ENCODE measurements at regions not wholly inside any gene's neighbourhood (a gene's known extent, or its start where the extent isn't known, plus 50 kb on each side); places are given as distances from the start of the nearest gene placed in this dataset.
A peak's percentile ranks its signal among the peaks of the same experiment; 100 is the strongest.

DNA sequence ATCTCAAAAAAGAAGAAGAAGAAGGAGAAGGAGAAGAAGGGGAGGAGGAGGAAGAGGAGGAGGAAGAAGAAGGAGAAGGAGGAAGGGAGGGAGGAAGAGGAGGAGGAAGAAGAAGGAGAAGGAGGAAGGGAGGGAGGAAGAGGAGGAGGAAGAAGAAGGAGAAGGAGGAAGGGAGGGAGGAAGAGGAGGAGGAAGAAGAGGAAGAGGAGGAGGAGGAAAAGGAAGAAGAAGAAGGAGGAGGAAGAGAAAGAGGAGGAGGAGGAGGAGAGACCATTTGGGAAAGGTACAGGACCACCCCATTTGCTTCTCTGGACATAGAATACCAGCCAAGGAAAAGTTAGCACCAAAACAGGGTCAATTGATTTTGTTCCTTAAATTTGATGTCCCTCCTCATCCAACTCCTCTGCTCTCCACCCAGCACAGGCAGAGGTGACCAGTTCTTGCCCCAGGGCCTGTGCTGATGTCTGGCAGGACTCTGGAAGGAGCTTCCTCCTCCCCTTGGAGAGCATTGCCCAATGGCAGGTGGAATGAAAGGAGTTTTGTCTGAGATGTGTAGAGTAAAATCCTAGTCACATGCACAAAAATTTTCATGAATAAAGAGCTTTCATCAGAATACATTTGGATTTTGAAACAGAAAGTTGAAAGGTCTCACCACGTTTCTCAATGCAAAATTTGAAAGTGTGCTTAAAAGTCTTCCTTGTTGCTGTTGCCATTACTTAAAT, 182.9 kb downstream of the LY86 start:
- DNase-seq, result no peak
- no peak overlapping the region for H3K4me3 Mint-ChIP-seq
- no peak overlapping the region for H3K27ac Mint-ChIP-seq
- Histone ChIP-seq H3K27ac (ENCODE audit: low read depth, low read length) (no peak overlapping the region), H3K27me3 (ENCODE audit: control insufficient read depth, insufficient read depth, low read length, poor library complexity, severe bottlenecking) (no peaks in the 10 kb centered on the region), H3K4me3 (ENCODE audit: low read length) (no peak overlapping the region), H3K9ac (ENCODE audit: extremely low read depth, low read length, poor library complexity, severe bottlenecking) (no peak overlapping the region), H3K36me3 (ENCODE audit: control insufficient read depth, insufficient read depth, low read length) (no peaks in the 10 kb centered on the region), H3K9me3 (ENCODE audit: control insufficient read depth, low read length) (peaks cover 4% of the 10 kb centered on the region), H3K4me1 (ENCODE audit: control insufficient read depth, insufficient read depth, low read length) (peaks cover 13% of the 10 kb centered on the region)
- 89% methylated on average over 1 of the region's 1 CpG; no CpG with 5 or more reads in 1 of the 2 experiments for WGBS, 2 experiments (ENCODE audit: insufficient coverage in 1 of 2, insufficient read length in 1 of 2)
- peaks cover 13% of the 10 kb centered on the region for H3K4me1 Mint-ChIP-seq
- H3K36me3 Mint-ChIP-seq (ENCODE audit: low read depth), result no peaks in the 10 kb centered on the region
- peaks cover 3% of the 10 kb centered on the region for H3K27me3 Mint-ChIP-seq (ENCODE audit: insufficient read depth)
- H3K9me3 Mint-ChIP-seq, result peaks cover 2% of the 10 kb centered on the region
- TF ChIP-seq, protein P1, sequence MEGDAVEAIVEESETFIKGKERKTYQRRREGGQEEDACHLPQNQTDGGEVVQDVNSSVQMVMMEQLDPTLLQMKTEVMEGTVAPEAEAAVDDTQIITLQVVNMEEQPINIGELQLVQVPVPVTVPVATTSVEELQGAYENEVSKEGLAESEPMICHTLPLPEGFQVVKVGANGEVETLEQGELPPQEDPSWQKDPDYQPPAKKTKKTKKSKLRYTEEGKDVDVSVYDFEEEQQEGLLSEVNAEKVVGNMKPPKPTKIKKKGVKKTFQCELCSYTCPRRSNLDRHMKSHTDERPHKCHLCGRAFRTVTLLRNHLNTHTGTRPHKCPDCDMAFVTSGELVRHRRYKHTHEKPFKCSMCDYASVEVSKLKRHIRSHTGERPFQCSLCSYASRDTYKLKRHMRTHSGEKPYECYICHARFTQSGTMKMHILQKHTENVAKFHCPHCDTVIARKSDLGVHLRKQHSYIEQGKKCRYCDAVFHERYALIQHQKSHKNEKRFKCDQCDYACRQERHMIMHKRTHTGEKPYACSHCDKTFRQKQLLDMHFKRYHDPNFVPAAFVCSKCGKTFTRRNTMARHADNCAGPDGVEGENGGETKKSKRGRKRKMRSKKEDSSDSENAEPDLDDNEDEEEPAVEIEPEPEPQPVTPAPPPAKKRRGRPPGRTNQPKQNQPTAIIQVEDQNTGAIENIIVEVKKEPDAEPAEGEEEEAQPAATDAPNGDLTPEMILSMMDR (conservative IDR thresholded peaks at IDR 0.05), result no peak

DNA sequence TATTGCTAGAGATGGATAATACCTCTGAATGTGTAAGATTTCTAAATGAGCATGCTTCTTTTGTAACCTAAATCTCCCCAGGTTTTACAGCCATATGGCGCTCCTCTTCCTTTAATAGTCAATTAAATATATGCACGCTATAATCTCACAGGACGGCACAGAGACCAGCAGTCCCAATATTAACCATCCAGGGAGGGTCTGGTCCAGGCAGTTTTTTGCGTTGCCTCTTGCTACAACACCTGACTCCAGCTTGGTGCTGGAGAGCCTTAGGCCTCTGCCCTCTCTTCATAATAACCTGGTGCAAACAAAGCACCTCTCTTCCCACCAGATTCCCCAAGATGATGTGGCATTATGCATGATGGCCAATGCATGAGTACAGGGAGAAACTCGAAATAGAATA, 183.4 kb downstream of the LY86 start:
- Histone ChIP-seq H3K9me3 (ENCODE audit: control insufficient read depth, low read length) (peaks cover 9% of the 10 kb centered on the region), H3K36me3 (ENCODE audit: control insufficient read depth, insufficient read depth, low read length) (no peaks in the 10 kb centered on the region), H3K4me3 (ENCODE audit: low read length) (no peak overlapping the region), H3K9ac (ENCODE audit: extremely low read depth, low read length, poor library complexity, severe bottlenecking) (no peak overlapping the region), H3K27me3 (ENCODE audit: control insufficient read depth, insufficient read depth, low read length, poor library complexity, severe bottlenecking) (no peaks in the 10 kb centered on the region), H3K27ac (ENCODE audit: low read depth, low read length) (no peak overlapping the region), H3K4me1 (ENCODE audit: control insufficient read depth, insufficient read depth, low read length) (peaks cover 13% of the 10 kb centered on the region)
- Mint-ChIP-seq H3K4me1 (peaks cover 13% of the 10 kb centered on the region), H3K27ac (no peak overlapping the region), H3K27me3 (ENCODE audit: insufficient read depth) (peaks cover 3% of the 10 kb centered on the region), H3K4me3 (no peak overlapping the region), H3K9me3 (peaks cover 8% of the 10 kb centered on the region), H3K36me3 (ENCODE audit: low read depth) (no peaks in the 10 kb centered on the region)
- TF ChIP-seq, protein P1 (conservative IDR thresholded peaks at IDR 0.05), result no peak
- no peak for DNase-seq
- 95 to 100% methylated on average over 2 to 5 of the region's 5 CpGs for WGBS, 2 experiments (ENCODE audit: insufficient coverage in 1 of 2, insufficient read length in 1 of 2)

DNA sequence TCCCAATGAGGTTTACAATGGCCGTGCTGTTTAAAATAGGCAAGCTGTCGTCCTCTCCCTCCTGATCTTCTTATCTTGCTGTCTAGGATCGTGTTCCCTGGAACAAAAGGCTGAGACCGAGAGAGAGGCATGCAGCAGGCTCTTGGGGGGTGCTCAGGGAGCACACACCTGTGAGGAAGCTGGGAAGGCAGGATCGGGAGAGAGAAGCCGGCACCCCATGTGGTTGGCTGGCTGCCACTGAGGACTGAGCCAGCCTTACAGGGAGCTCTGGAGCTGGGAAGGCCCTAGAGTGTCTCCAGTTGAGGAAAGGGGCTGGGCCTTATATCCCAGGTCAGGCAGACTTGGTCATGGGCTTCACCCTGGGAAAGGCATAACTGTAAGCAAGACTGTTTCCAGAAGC, 184.2 kb downstream of the LY86 start:
- no peaks in the 10 kb centered on the region for H3K27me3 ChIP-seq (ENCODE audit: control insufficient read depth, insufficient read depth, low read length, poor library complexity, severe bottlenecking)
- no peaks in the 10 kb centered on the region for H3K36me3 Mint-ChIP-seq (ENCODE audit: low read depth)
- WGBS, 2 experiments (ENCODE audit: insufficient coverage in 1 of 2, insufficient read length in 1 of 2), result 44 to 88% methylated on average over 1 to 6 of the region's 6 CpGs
- DNase-seq, result peak; percentile 71
- H3K9me3 Mint-ChIP-seq, result peaks cover 9% of the 10 kb centered on the region
- H3K4me1 ChIP-seq (ENCODE audit: control insufficient read depth, insufficient read depth, low read length), result peaks cover 13% of the 10 kb centered on the region
- peak overlapping the region; percentile 77 for H3K27ac Mint-ChIP-seq
- peaks cover 13% of the 10 kb centered on the region for H3K4me1 Mint-ChIP-seq
- peaks cover 9% of the 10 kb centered on the region for H3K9me3 ChIP-seq (ENCODE audit: control insufficient read depth, low read length)
- TF ChIP-seq, protein P1 (conservative IDR thresholded peaks at IDR 0.05), result no peak
- no peak overlapping the region for H3K4me3 Mint-ChIP-seq
- H3K9ac ChIP-seq (ENCODE audit: extremely low read depth, low read length, poor library complexity, severe bottlenecking), result no peak overlapping the region
- H3K27me3 Mint-ChIP-seq (ENCODE audit: insufficient read depth), result peaks cover 3% of the 10 kb centered on the region
- H3K36me3 ChIP-seq (ENCODE audit: control insufficient read depth, insufficient read depth, low read length), result no peaks in the 10 kb centered on the region
- no peak overlapping the region for H3K27ac ChIP-seq (ENCODE audit: low read depth, low read length)
- H3K4me3 ChIP-seq (ENCODE audit: low read length), result no peak overlapping the region
